SU-DHL-6 (cell line): ENCODE measurements at regions not wholly inside any gene's neighbourhood (a gene's known extent, or its start where the extent isn't known, plus 50 kb on each side); places are given as distances from the start of the nearest gene placed in this dataset.

Experiments used
- EZH2phosphoT487 ChIP-seq: fragments of 200-600 bp; sonication (generic), shearing (Covaris generic); conservative IDR thresholded peaks from 2 replicates; pipeline ENCODE4 v1.6.1; 2018; ENCODE audit warnings: mild to moderate bottlenecking, antibody characterized with exemption, low read length, moderate library complexity, mixed read lengths
- TF ChIP-seq, protein P1 (sequence below): fragments of 200-600 bp; sonication (generic); IDR thresholded peaks from one replicate; pipeline ENCODE4 v1.5.1; 2017; ENCODE audit warnings: antibody characterized with exemption, mild to moderate bottlenecking, low read length, moderate library complexity; ENCODE audit not compliant: insufficient read depth, poor library complexity, severe bottlenecking

DNA sequence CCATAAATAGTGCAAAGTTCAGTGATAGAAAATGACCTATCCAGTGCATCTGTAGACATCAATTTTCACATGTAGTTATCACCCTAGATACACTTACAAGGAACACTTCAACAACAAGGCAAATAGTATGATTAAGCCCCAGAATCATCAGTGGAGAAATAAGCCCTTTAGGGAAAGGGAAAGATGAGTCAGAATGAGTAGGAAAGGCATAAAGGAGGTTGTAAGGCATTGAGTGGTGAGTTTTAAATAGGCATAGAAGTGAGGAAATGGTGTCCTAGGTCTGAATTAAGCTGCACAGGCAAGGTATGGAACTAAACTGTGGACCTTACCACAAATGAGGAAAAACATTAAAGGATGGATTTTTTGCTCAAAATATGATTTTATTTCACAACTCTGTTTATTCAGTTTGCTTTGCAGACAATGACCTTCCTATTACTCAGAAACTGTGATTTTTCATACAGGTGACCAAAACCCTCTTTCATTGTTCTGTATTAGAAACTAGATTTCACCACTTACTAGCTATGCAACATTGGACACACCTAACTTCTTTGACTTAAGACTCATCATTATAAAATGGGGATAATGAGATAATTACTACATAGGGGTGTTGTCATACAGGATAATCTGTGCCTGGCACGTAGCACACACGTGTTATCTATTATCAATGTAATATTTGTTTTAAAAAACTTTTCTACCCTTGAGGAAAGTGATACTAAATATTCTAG lies 57.0 kb upstream of the MAP9 start:
- TF ChIP-seq, protein P1, sequence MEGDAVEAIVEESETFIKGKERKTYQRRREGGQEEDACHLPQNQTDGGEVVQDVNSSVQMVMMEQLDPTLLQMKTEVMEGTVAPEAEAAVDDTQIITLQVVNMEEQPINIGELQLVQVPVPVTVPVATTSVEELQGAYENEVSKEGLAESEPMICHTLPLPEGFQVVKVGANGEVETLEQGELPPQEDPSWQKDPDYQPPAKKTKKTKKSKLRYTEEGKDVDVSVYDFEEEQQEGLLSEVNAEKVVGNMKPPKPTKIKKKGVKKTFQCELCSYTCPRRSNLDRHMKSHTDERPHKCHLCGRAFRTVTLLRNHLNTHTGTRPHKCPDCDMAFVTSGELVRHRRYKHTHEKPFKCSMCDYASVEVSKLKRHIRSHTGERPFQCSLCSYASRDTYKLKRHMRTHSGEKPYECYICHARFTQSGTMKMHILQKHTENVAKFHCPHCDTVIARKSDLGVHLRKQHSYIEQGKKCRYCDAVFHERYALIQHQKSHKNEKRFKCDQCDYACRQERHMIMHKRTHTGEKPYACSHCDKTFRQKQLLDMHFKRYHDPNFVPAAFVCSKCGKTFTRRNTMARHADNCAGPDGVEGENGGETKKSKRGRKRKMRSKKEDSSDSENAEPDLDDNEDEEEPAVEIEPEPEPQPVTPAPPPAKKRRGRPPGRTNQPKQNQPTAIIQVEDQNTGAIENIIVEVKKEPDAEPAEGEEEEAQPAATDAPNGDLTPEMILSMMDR: no peak
- no peak for TF ChIP-seq EZH2phosphoT487
